Stimulated activated naive CD4-positive, alpha-beta T cell (primary cell): ENCODE measurements at regions not wholly inside any gene's neighbourhood (a gene's known extent, or its start where the extent isn't known, plus 50 kb on each side); places are given as distances from the start of the nearest gene placed in this dataset.
"Not testable (repeated sequence)": the region's sequence is repeated elsewhere in the genome, so short reads cannot be mapped to it uniquely, and the experiment has no call there.

Source experiments
- DNase-seq, 6 experiments: peaks; one replicate each; lab custom pipeline; 2025; lab: John Stamatoyannopoulos, UW

GRCh38 chr4:147160908-147161513 is 215.3 kb upstream of the TTC29 start:
- DNase-seq, result peak in 1 of 6 experiments; percentile 2

GRCh38 chr4:147163311-147163710 is 217.6 kb upstream of the TTC29 start:
- no peak for DNase-seq

GRCh38 chr4:147168200-147168599 is 222.5 kb upstream of the TTC29 start:
- DNase-seq, result not testable (repeated sequence)

- no peak for DNase-seq
Measured at GRCh38 chr4:147173322-147173721, 227.7 kb upstream of the TTC29 start.

GRCh38 chr4:147173797-147174432 is 228.3 kb upstream of the TTC29 start:
- DNase-seq, result no peak

GRCh38 chr4:147174591-147174990 is 228.9 kb upstream of the TTC29 start:
- DNase-seq, result no peak

GRCh38 chr4:147175460-147176025 is 229.9 kb upstream of the TTC29 start:
- no peak for DNase-seq

GRCh38 chr4:147182041-147182440 is 236.4 kb upstream of the TTC29 start:
- no peak for DNase-seq

GRCh38 chr4:147192679-147193078 is 247.0 kb upstream of the TTC29 start:
- DNase-seq, result no peak

- no peak for DNase-seq
Measured at GRCh38 chr4:147194114-147194513, 248.4 kb upstream of the TTC29 start.

GRCh38 chr4:147194604-147195003 is 248.9 kb upstream of the TTC29 start:
- no peak for DNase-seq

GRCh38 chr4:147195386-147195785 is 249.7 kb upstream of the TTC29 start:
- no peak for DNase-seq

- DNase-seq, result no peak
Measured at GRCh38 chr4:147198411-147199051, 252.9 kb upstream of the TTC29 start.

- DNase-seq, result no peak
Measured at GRCh38 chr4:147201016-147201415, 255.4 kb upstream of the TTC29 start.

- DNase-seq, result no peak
Measured at GRCh38 chr4:147206807-147207206, 261.1 kb upstream of the TTC29 start.

GRCh38 chr4:147207911-147208310 is 262.2 kb upstream of the TTC29 start:
- no peak for DNase-seq

- no peak for DNase-seq
Measured at GRCh38 chr4:147217655-147218054, 263.2 kb upstream of the EDNRA start.

GRCh38 chr4:147219145-147219544 is 261.8 kb upstream of the EDNRA start:
- DNase-seq, result no peak

GRCh38 chr4:147220833-147221232 is 260.1 kb upstream of the EDNRA start:
- DNase-seq, result no peak

GRCh38 chr4:147222906-147223305 is 258.0 kb upstream of the EDNRA start:
- no peak for DNase-seq

GRCh38 chr4:147223576-147223975 is 257.3 kb upstream of the EDNRA start:
- DNase-seq, result no peak

- DNase-seq, result no peak
Measured at GRCh38 chr4:147236806-147237205, 244.1 kb upstream of the EDNRA start.

- no peak for DNase-seq
Measured at GRCh38 chr4:147244786-147245185, 236.1 kb upstream of the EDNRA start.
